Neural crest cell (in vitro differentiated cells): ENCODE measurements at regions not wholly inside any gene's neighbourhood (a gene's known extent, or its start where the extent isn't known, plus 50 kb on each side); places are given as distances from the start of the nearest gene placed in this dataset.
"Not testable (repeated sequence)": the region's sequence is repeated elsewhere in the genome, so short reads cannot be mapped to it uniquely, and the experiment has no call there.

Experiments used
- DNase-seq: peaks from one replicate; pipeline ENCODE4 v3.0.0; 2021; ENCODE audit warnings: low read depth, mixed read lengths, low spot score
- H3K27ac Mint-ChIP-seq: one replicate; pipeline ENCODE4 v1.8.0; 2021; ENCODE audit warnings: mild to moderate bottlenecking, mixed read lengths; ENCODE audit not compliant: unreplicated experiment
- H3K27me3 Mint-ChIP-seq: 2 replicates; pipeline ENCODE4 v1.8.0; 2021; ENCODE audit warnings: low read depth, mild to moderate bottlenecking, mixed read lengths
- H3K36me3 Mint-ChIP-seq: 2 replicates; pipeline ENCODE4 v1.8.0; 2021; ENCODE audit warnings: low read depth, mild to moderate bottlenecking, mixed read lengths
- H3K4me1 Mint-ChIP-seq: 2 replicates; pipeline ENCODE4 v1.8.0; 2021; ENCODE audit warnings: mixed read lengths
- H3K4me3 Mint-ChIP-seq: one replicate; pipeline ENCODE4 v1.8.0; 2021; ENCODE audit warnings: mild to moderate bottlenecking, mixed read lengths
- H3K9me3 Mint-ChIP-seq: 2 replicates; pipeline ENCODE4 v1.8.0; 2021; ENCODE audit warnings: mixed read lengths
- CTCF ChIP-seq: fragments of 200-600 bp; sonication (generic); conservative IDR thresholded peaks from 2 replicates; pipeline ENCODE4 v1.5.0; 2021; ENCODE audit warnings: antibody characterized with exemption, mild to moderate bottlenecking

- peaks cover 5% of the 10 kb centered on the region for H3K9me3 Mint-ChIP-seq
- no peak for TF ChIP-seq CTCF
- H3K4me1 Mint-ChIP-seq: no peaks in the 10 kb centered on the region
- no peaks in the 10 kb centered on the region for H3K27me3 Mint-ChIP-seq
- no peak overlapping the region for H3K4me3 Mint-ChIP-seq
- no peak for DNase-seq
- no peak overlapping the region for H3K27ac Mint-ChIP-seq
- no peaks in the 10 kb centered on the region for H3K36me3 Mint-ChIP-seq
These were observed 116.8 kb upstream of the SERPINE2 start for GRCh38 chr2:224155896-224156295.

GRCh38 chr2:224155371-224155770, 116.3 kb upstream of the SERPINE2 start:
- no peaks in the 10 kb centered on the region for H3K36me3 Mint-ChIP-seq

GRCh38 chr2:224151680-224152310, 112.7 kb upstream of the SERPINE2 start:
- no peak for TF ChIP-seq CTCF
- H3K4me1 Mint-ChIP-seq: peaks cover 15% of the 10 kb centered on the region
- peaks cover 8% of the 10 kb centered on the region for H3K9me3 Mint-ChIP-seq
- no peak overlapping the region for H3K27ac Mint-ChIP-seq
- DNase-seq: no peak
- H3K4me3 Mint-ChIP-seq: no peak overlapping the region
- no peaks in the 10 kb centered on the region for H3K27me3 Mint-ChIP-seq
- no peaks in the 10 kb centered on the region for H3K36me3 Mint-ChIP-seq

More at GRCh38 chr2:224155371-224155770, 116.3 kb upstream of the SERPINE2 start:
- H3K4me1 Mint-ChIP-seq: peaks cover 2% of the 10 kb centered on the region
- no peak for DNase-seq
- no peak overlapping the region for H3K4me3 Mint-ChIP-seq
- H3K27ac Mint-ChIP-seq: no peak overlapping the region
- peaks cover 5% of the 10 kb centered on the region for H3K9me3 Mint-ChIP-seq
- no peak for TF ChIP-seq CTCF
- H3K27me3 Mint-ChIP-seq: no peaks in the 10 kb centered on the region

- H3K9me3 Mint-ChIP-seq: peaks cover 8% of the 10 kb centered on the region
- no peak overlapping the region for H3K27ac Mint-ChIP-seq
- no peak for TF ChIP-seq CTCF
- H3K4me3 Mint-ChIP-seq: no peak overlapping the region
- no peak for DNase-seq
- H3K27me3 Mint-ChIP-seq: no peaks in the 10 kb centered on the region
- H3K4me1 Mint-ChIP-seq: peaks cover 22% of the 10 kb centered on the region
- H3K36me3 Mint-ChIP-seq: no peaks in the 10 kb centered on the region
These were observed 112.1 kb upstream of the SERPINE2 start for GRCh38 chr2:224151161-224151560.

GRCh38 chr2:224148058-224148457, 109.0 kb upstream of the SERPINE2 start:
- H3K27ac Mint-ChIP-seq, H3K9me3 Mint-ChIP-seq, H3K27me3 Mint-ChIP-seq, H3K4me3 Mint-ChIP-seq, H3K36me3 Mint-ChIP-seq, DNase-seq: not testable (repeated sequence)
- H3K4me1 Mint-ChIP-seq: peaks cover 28% of the 10 kb centered on the region

- H3K9me3 Mint-ChIP-seq: peaks cover 8% of the 10 kb centered on the region
- peaks cover 28% of the 10 kb centered on the region for H3K4me1 Mint-ChIP-seq
- DNase-seq: no peak
- TF ChIP-seq CTCF: no peak
- H3K27me3 Mint-ChIP-seq: no peaks in the 10 kb centered on the region
- H3K27ac Mint-ChIP-seq: no peak overlapping the region
- H3K4me3 Mint-ChIP-seq: no peak overlapping the region
- no peaks in the 10 kb centered on the region for H3K36me3 Mint-ChIP-seq
These were observed 108.1 kb upstream of the SERPINE2 start for GRCh38 chr2:224147174-224147573.
